Esophagus squamous epithelium (tissue), 4 donors: ENCODE measurements at regions not wholly inside any gene's neighbourhood (a gene's known extent, or its start where the extent isn't known, plus 50 kb on each side); places are given as distances from the start of the nearest gene placed in this dataset.

ENCODE experiments used
- POLR2A ChIP-seq, 4 donors: fragments of 450-650 bp; IDR thresholded peaks; one replicate each; pipeline ENCODE4 v1.6.1; 2017; ENCODE audit warnings: antibody characterized with exemption in 4 of 4, mild to moderate bottlenecking in 4 of 4, moderate library complexity in 3 of 4
- TF ChIP-seq, protein P1 (sequence below), 6 experiments: fragments of 450-650 bp in 4 of 6; fragments of 200-600 bp in 2 of 6; sonication (generic) in 2 of 6; IDR thresholded peaks; one replicate each; pipeline ENCODE4 v1.5.1; 2016 to 2019; ENCODE audit warnings: antibody characterized with exemption in 6 of 6, mild to moderate bottlenecking in 4 of 6, moderate library complexity in 4 of 6

DNA sequence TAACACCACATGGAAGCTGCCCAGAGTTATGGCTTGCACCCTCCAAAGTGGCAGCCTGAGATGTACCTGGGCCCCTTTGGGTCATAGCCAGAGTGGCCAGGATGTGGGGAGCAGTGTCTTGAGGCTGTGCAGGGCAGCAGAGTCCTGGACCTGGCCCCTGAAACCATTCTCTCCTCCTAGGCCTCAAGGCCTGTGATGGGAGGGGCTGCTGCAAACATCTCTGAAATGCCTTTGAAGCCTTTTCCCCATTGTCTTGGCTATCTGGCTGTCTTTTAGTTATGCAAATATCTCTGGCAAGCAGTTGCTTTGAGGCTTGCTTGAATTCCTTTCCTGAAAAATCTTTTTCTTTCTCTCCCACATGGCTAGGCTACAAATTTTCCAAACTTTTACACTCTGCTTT lies 356.5 kb downstream of the DAD1 start:
- TF ChIP-seq, protein P1, sequence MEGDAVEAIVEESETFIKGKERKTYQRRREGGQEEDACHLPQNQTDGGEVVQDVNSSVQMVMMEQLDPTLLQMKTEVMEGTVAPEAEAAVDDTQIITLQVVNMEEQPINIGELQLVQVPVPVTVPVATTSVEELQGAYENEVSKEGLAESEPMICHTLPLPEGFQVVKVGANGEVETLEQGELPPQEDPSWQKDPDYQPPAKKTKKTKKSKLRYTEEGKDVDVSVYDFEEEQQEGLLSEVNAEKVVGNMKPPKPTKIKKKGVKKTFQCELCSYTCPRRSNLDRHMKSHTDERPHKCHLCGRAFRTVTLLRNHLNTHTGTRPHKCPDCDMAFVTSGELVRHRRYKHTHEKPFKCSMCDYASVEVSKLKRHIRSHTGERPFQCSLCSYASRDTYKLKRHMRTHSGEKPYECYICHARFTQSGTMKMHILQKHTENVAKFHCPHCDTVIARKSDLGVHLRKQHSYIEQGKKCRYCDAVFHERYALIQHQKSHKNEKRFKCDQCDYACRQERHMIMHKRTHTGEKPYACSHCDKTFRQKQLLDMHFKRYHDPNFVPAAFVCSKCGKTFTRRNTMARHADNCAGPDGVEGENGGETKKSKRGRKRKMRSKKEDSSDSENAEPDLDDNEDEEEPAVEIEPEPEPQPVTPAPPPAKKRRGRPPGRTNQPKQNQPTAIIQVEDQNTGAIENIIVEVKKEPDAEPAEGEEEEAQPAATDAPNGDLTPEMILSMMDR (IDR thresholded peaks at IDR 0.05): no peak
- TF ChIP-seq POLR2A (IDR thresholded peaks at IDR 0.05): no peak
